BLaER1 treated with 17β-estradiol and CSF1 and Interleukin-3, amounts not matched to agents 10 nM and 100 nM (cell line): ENCODE measurements at regions not wholly inside any gene's neighbourhood (a gene's known extent, or its start where the extent isn't known, plus 50 kb on each side); places are given as distances from the start of the nearest gene placed in this dataset.
A peak's percentile ranks its signal among the peaks of the same experiment; 100 is the strongest.
"Not testable (repeated sequence)": the region's sequence is repeated elsewhere in the genome, so short reads cannot be mapped to it uniquely, and the experiment has no call there.

ENCODE experiments used
- H3K27ac ChIP-seq, 11 experiments: shearing (Covaris generic); formaldehyde crosslinking; 2 replicates each; pipeline ENCODE4 v1.8.1; 2022
- H3K27me3 ChIP-seq, 11 experiments: shearing (Covaris generic); formaldehyde crosslinking; 2 replicates each; pipeline ENCODE4 v1.8.1; 2022
- H3K36me3 ChIP-seq, 11 experiments: shearing (Covaris generic); formaldehyde crosslinking; 2 replicates each; pipeline ENCODE4 v1.8.1; 2022
- H3K4me1 ChIP-seq, 10 experiments: shearing (Covaris generic); formaldehyde crosslinking; 2 replicates each; pipeline ENCODE4 v1.8.1; 2022
- H3K4me2 ChIP-seq, 11 experiments: shearing (Covaris generic); formaldehyde crosslinking; 2 replicates each; pipeline ENCODE4 v1.8.1; 2022
- H3K4me3 ChIP-seq, 10 experiments: shearing (Covaris generic); formaldehyde crosslinking; 2 replicates each; pipeline ENCODE4 v1.8.1; 2022
- H3K9ac ChIP-seq, 11 experiments: shearing (Covaris generic); formaldehyde crosslinking; 2 replicates each; pipeline ENCODE4 v1.8.1; 2022
- H3K9me3 ChIP-seq, 11 experiments: shearing (Covaris generic); formaldehyde crosslinking; replicated peaks in 1 of 11; 2 replicates each; pipeline ENCODE4 v1.8.1; 2022
- H4K20me1 ChIP-seq, 11 experiments: shearing (Covaris generic); formaldehyde crosslinking; 2 replicates each; pipeline ENCODE4 v1.8.1; 2022

DNA sequence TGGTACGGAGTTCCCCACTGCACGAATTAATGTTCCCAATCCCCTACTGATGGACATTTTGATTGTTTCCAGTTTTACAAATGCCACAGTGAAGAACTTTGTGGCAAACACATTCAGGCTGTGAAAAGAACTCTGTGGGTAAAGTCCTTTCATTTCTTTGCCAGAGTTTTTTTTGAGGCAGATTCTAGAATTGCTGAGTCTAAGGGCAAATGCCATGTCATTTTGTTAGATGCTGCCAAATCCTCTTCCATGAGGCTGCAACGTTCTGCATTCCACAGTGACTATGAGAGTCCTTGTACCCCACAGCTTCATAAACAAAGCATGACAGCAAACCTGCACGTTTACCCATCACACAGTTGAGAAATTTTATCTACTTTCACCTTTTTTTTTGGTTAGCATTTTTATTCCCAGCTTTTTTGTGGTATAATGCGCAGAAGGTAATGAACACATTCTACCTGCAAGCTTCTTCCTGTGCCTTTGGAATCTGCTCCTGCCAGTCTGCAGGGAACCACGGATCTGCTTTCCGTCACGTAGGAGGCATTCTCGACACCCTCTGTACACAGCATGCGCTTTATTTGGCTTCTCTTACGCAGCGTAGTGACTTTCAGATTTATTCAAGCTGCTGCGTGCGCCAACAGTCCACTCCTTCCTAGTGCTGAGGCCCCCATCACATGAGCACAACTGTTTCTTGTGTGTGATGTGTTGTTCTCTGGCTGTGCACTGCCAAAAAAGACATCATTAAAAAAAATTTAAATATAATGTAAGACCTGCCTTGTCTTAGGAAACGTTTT, 51.2 kb upstream of the TNK2 start:
- not testable (repeated sequence) for H3K27ac ChIP-seq, H3K4me3 ChIP-seq
- peaks cover 0 to 18% (median 5%) of the 10 kb centered on the region in 11 experiments; a peak in 12 of 22 replicates for H3K9me3 ChIP-seq

DNA sequence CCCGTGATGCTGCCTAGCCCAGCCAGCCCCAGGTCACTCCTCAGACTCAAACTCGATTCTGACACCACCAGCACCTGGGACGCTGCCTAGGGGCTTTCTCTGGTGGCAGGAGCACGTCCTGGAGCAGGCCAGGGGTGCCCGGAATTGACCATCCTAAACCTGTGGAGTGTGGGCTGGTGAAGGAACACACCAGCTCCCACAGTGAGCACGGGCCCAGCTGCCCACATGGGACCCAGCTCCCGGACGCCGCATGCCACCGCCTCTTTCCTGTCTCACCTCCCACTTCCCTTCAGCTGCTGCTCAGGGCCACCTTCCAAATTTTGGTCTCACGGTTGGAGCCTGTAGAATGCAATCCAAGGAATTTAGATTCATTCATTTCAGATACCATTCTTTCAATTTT, 50.4 kb upstream of the TNK2 start:
- H3K4me2 ChIP-seq: peak overlapping the region; percentile 55 to 87 (median 81)

More for the DNA sequence above, 51.2 kb upstream of the TNK2 start:
- not testable (repeated sequence) for H3K9ac ChIP-seq, H3K27me3 ChIP-seq
- peaks cover 9 to 36% (median 16%) of the 10 kb centered on the region in 10 experiments for H3K4me1 ChIP-seq
- peaks cover 0 to 14% (median 0%) of the 10 kb centered on the region in 11 experiments; a peak in 3 of 22 replicates for H4K20me1 ChIP-seq
- H3K36me3 ChIP-seq: peaks cover 14 to 53% (median 38%) of the 10 kb centered on the region in 11 experiments
- H3K4me2 ChIP-seq: peak overlapping the region; percentile 55 to 87 (median 81); a peak in 18 of 22 replicates

More for the DNA sequence above, 50.4 kb upstream of the TNK2 start:
- peak overlapping the region in 4 of 11 experiments; percentile 42 to 60 (median 50); a peak in 5 of 22 replicates for H3K9ac ChIP-seq
- H3K36me3 ChIP-seq: peaks cover 13 to 45% (median 34%) of the 10 kb centered on the region in 11 experiments
- H3K4me1 ChIP-seq: peaks cover 9 to 36% (median 16%) of the 10 kb centered on the region in 10 experiments
- H3K4me3 ChIP-seq, H3K27me3 ChIP-seq: not testable (repeated sequence)
- peaks cover 0 to 18% (median 5%) of the 10 kb centered on the region in 11 experiments; a peak in 12 of 22 replicates for H3K9me3 ChIP-seq
- peak overlapping the region in 4 of 11 experiments; percentile 49 to 52 (median 51); a peak in 5 of 22 replicates for H3K27ac ChIP-seq
- H4K20me1 ChIP-seq: peaks cover 0 to 14% (median 0%) of the 10 kb centered on the region in 11 experiments; a peak in 3 of 22 replicates
